Nephron progenitor cell (in vitro differentiated cells): ENCODE measurements at regions not wholly inside any gene's neighbourhood (a gene's known extent, or its start where the extent isn't known, plus 50 kb on each side); places are given as distances from the start of the nearest gene placed in this dataset.

Source experiments
- DNase-seq: peaks from one replicate; pipeline ENCODE4 v3.0.0; 2021
- H3K27ac Mint-ChIP-seq: 2 replicates; pipeline ENCODE4 v1.8.0; 2021; ENCODE audit warnings: mild to moderate bottlenecking, moderate library complexity, mixed read lengths
- H3K27me3 Mint-ChIP-seq: 2 replicates; pipeline ENCODE4 v1.8.0; 2021; ENCODE audit warnings: mild to moderate bottlenecking, low read depth, mixed read lengths; ENCODE audit not compliant: poor library complexity
- H3K36me3 Mint-ChIP-seq: 2 replicates; pipeline ENCODE4 v1.8.0; 2021; ENCODE audit warnings: low read depth, mixed read lengths
- H3K4me1 Mint-ChIP-seq: 2 replicates; pipeline ENCODE4 v1.8.0; 2021; ENCODE audit warnings: mixed read lengths
- H3K4me3 Mint-ChIP-seq: 2 replicates; pipeline ENCODE4 v1.8.0; 2021; ENCODE audit warnings: mild to moderate bottlenecking, moderate library complexity, mixed read lengths
- H3K9me3 Mint-ChIP-seq: 2 replicates; pipeline ENCODE4 v1.8.0; 2021; ENCODE audit warnings: mild to moderate bottlenecking, moderate library complexity, mixed read lengths
- TF ChIP-seq, protein P1 (sequence below): fragments of 200-600 bp; sonication (generic); IDR thresholded peaks from 2 replicates; pipeline ENCODE4 v1.5.0; 2021; ENCODE audit warnings: antibody characterized with exemption

DNA sequence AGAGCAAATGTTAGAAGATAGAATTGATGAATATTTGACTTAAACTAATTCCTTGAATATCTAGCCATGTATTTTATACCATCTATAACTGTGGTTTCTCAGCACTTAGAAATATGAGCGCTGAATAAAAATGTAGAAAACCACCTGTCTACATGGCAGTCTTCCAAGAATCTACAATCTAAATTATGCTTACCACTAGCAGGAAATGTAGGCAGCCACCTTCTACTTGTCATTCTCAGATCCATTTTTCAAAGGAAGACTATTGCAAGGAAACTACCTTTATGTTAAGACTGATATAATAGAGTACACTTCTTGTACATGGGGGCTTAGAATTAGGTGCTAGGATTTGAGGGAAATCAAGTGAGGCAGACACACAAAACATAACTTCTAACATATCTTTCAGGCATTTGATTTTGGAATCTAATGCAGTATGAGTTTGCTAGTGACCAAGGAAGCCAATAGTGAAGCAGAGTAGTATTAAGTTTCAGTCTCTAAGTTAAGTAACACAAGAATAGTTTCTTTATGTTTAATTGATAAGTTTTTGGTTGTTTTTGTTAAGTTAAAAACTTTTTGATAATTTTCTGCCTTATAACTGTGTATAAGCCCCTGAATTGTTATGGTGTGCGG, 175.9 kb upstream of the ITGA4 start:
- Mint-ChIP-seq H3K27ac (no peak overlapping the region), H3K36me3 (no peaks in the 10 kb centered on the region), H3K4me3 (no peak overlapping the region), H3K4me1 (peaks cover 7% of the 10 kb centered on the region), H3K9me3 (no peaks in the 10 kb centered on the region), H3K27me3 (no peaks in the 10 kb centered on the region)
- no peak for DNase-seq
- TF ChIP-seq, protein P1, sequence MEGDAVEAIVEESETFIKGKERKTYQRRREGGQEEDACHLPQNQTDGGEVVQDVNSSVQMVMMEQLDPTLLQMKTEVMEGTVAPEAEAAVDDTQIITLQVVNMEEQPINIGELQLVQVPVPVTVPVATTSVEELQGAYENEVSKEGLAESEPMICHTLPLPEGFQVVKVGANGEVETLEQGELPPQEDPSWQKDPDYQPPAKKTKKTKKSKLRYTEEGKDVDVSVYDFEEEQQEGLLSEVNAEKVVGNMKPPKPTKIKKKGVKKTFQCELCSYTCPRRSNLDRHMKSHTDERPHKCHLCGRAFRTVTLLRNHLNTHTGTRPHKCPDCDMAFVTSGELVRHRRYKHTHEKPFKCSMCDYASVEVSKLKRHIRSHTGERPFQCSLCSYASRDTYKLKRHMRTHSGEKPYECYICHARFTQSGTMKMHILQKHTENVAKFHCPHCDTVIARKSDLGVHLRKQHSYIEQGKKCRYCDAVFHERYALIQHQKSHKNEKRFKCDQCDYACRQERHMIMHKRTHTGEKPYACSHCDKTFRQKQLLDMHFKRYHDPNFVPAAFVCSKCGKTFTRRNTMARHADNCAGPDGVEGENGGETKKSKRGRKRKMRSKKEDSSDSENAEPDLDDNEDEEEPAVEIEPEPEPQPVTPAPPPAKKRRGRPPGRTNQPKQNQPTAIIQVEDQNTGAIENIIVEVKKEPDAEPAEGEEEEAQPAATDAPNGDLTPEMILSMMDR, result no peak

DNA sequence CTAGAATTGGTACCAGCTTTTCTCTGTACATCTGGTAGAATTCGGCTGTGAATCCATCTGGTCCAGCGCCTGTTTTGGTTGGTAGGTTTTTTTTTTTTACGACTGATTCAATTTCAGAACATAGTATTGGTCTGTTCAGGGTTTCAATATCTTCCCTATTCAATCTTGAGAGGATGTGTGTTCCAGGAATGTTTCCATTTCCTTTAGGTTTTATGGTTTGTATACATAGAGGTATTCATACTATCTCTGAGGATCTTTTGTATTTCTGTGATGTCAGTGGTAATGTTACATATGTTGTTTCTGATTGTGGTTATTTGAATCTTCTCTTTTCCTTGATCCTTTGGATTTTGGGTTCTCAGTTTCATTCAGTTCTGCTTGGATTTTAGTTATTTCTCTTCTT, 172.1 kb upstream of the ITGA4 start:
- Mint-ChIP-seq H3K4me1 (peaks cover 5% of the 10 kb centered on the region), H3K36me3 (no peaks in the 10 kb centered on the region), H3K27ac (no peak overlapping the region), H3K27me3 (peaks cover 4% of the 10 kb centered on the region), H3K4me3 (no peak overlapping the region), H3K9me3 (no peaks in the 10 kb centered on the region)
- DNase-seq, result no peak
- TF ChIP-seq, protein P1, result no peak

DNA sequence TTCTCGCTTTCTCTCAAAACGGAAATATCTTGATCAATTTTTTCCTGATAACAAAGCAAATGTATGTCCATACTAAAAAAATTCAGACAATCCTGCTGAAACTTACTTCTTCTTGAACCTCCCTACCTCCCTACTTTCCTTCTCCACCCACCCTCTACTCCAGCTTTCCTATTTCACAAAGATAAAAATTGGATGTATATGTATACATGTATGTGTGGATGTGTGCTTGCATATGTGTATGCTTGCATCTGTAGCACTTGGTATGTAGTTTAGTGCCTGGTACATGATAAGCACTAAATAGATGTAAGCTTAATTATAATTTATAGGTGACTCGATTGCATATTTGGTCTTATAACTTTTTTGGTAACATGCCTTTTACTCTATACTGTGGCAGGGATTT, 167.5 kb upstream of the ITGA4 start:
- Mint-ChIP-seq H3K4me3 (no peak overlapping the region), H3K36me3 (no peaks in the 10 kb centered on the region), H3K27me3 (peaks cover 9% of the 10 kb centered on the region), H3K27ac (no peak overlapping the region), H3K9me3 (no peaks in the 10 kb centered on the region), H3K4me1 (no peaks in the 10 kb centered on the region)
- TF ChIP-seq, protein P1, result no peak
- no peak for DNase-seq

DNA sequence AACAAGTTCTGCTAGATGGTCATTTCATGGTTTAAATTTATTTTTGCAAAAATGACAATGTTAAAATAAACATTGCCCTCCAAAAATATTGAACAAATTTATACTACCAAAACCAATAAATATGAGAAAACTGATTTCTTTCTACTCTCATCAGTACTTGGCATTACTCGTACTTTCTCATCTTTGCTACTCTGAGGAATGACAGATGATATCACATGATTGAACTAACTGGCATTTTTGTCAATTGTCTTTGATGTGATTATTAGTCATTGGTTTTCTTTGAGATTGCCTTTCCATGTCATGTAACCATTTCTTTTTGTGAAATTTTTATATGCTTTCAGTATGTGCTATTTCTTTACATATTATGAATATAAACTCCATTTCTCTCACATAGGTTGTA, 167.0 kb upstream of the ITGA4 start:
- H3K27ac Mint-ChIP-seq, result no peak overlapping the region
- no peaks in the 10 kb centered on the region for H3K4me1 Mint-ChIP-seq
- no peak overlapping the region for H3K4me3 Mint-ChIP-seq
- H3K27me3 Mint-ChIP-seq, result peaks cover 9% of the 10 kb centered on the region
- peaks cover under 1% of the 10 kb centered on the region for H3K9me3 Mint-ChIP-seq
- no peaks in the 10 kb centered on the region for H3K36me3 Mint-ChIP-seq
- DNase-seq, result no peak
- TF ChIP-seq, protein P1, result no peak

DNA sequence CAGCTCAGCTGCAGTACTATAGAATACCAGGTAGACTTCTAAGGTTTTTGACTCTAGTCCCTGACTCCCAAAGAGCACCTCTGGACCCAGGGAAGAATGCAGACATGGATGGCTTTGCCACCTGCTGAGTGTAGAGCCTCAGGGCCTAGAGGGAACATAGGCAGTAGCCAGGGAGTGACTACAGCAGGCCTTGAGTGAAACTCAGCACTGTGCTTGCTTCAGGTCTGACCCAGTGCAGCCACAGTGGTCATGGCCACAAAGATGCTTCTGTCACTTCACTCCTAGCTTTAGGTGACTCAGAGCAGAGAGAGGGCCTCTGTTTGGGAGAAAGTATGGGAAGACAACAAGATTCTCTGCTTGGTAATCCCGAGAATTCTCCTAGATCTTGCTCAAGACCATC, 162.2 kb upstream of the ITGA4 start:
- H3K27me3 Mint-ChIP-seq, result peaks cover 5% of the 10 kb centered on the region
- no peak overlapping the region for H3K27ac Mint-ChIP-seq
- H3K36me3 Mint-ChIP-seq, result no peaks in the 10 kb centered on the region
- no peak for DNase-seq
- H3K4me3 Mint-ChIP-seq, result no peak overlapping the region
- no peaks in the 10 kb centered on the region for H3K4me1 Mint-ChIP-seq
- peaks cover 16% of the 10 kb centered on the region for H3K9me3 Mint-ChIP-seq
- TF ChIP-seq, protein P1, result no peak

DNA sequence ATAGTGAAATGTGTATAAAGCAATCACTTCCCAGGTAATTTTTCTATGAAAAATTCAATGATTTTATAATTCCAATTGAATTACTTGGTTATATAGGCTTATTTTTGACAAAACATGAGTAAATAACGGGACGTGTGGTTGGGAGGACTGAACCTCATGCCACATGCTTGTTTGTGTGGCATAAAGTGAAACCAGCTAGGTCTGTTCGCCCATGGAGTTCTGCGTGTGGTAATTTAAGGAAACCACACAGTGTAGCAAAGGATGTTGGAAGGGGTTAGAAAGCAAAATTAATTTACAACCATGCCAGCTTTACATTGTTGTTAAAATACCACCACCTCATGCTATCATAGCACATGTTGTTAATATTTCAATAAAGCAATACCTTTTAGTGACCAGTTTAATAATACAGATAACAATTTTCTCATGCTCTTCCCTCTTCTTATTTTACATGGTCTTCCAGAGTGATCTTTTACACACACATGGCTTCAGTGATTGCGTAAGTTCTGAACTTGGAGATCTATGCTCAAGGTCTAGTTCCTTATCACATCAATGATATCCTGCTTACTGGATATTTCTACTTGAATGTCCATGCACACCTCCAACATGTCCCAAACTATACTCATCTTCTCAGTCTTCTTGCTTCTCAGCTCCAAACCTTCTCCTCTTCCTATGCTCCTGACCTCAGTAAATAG, 156.4 kb upstream of the ITGA4 start:
- H3K9me3 Mint-ChIP-seq, result peaks cover 11% of the 10 kb centered on the region
- H3K27ac Mint-ChIP-seq, result no peak overlapping the region
- no peaks in the 10 kb centered on the region for H3K27me3 Mint-ChIP-seq
- peaks cover 6% of the 10 kb centered on the region for H3K4me1 Mint-ChIP-seq
- no peaks in the 10 kb centered on the region for H3K36me3 Mint-ChIP-seq
- H3K4me3 Mint-ChIP-seq, result no peak overlapping the region
- DNase-seq, result no peak
- TF ChIP-seq, protein P1, result no peak
